ENCODE measurements at regions not wholly inside any gene's neighbourhood (a gene's known extent, or its start where the extent isn't known, plus 50 kb on each side); places are given as distances from the start of the nearest gene placed in this dataset.

- no peak for ATAC-seq
- DNase-seq (ENCODE audit: low spot score): no peak
Observed at GRCh38 chr14:76974365-76974764, 54.1 kb downstream of the IRF2BPL start.

- ATAC-seq: no peak
- DNase-seq (ENCODE audit: low spot score): no peak
Observed at GRCh38 chr14:76971549-76971948, 57.0 kb downstream of the IRF2BPL start.

GRCh38 chr14:76968621-76969063 lies 59.9 kb downstream of the IRF2BPL start:
- ATAC-seq (peak; percentile 86), DNase-seq (ENCODE audit: low spot score) (peak; percentile 54)

- DNase-seq (ENCODE audit: low spot score) (no peak), ATAC-seq (no peak)
Observed at GRCh38 chr14:76967788-76968187, 60.7 kb downstream of the IRF2BPL start.

- ATAC-seq: no peak
Observed at GRCh38 chr14:76965232-76965631, 63.3 kb downstream of the IRF2BPL start.

GRCh38 chr14:76964695-76965094 lies 63.8 kb downstream of the IRF2BPL start:
- no peak for DNase-seq (ENCODE audit: low spot score)
- ATAC-seq: no peak

More at GRCh38 chr14:76965232-76965631, 63.3 kb downstream of the IRF2BPL start:
- no peak for DNase-seq (ENCODE audit: low spot score)

GRCh38 chr14:76963372-76963771 lies 65.1 kb downstream of the IRF2BPL start:
- no peak for ATAC-seq
- DNase-seq (ENCODE audit: low spot score): no peak

- DNase-seq (ENCODE audit: low spot score): no peak
- ATAC-seq: peak; percentile 30
Observed at GRCh38 chr14:76962303-76962660, 66.2 kb downstream of the IRF2BPL start.

GRCh38 chr14:76961631-76962302 lies 66.7 kb downstream of the IRF2BPL start:
- ATAC-seq: peak; percentile 97

GRCh38 chr14:76958980-76959710 lies 69.4 kb downstream of the IRF2BPL start:
- DNase-seq (ENCODE audit: low spot score): no peak
- no peak for ATAC-seq

More at GRCh38 chr14:76961631-76962302, 66.7 kb downstream of the IRF2BPL start:
- peak; percentile 91 for DNase-seq (ENCODE audit: low spot score)

GRCh38 chr14:76958020-76958979 lies 70.2 kb downstream of the IRF2BPL start:
- no peak for ATAC-seq
- no peak for DNase-seq (ENCODE audit: low spot score)

- DNase-seq (ENCODE audit: low spot score) (no peak), ATAC-seq (no peak)
Observed at GRCh38 chr14:76957224-76957891, 71.2 kb downstream of the IRF2BPL start.

- DNase-seq (ENCODE audit: low spot score) (peak; percentile 92), ATAC-seq (peak; percentile 80)
Observed at GRCh38 chr14:76956316-76957090, 72.0 kb downstream of the IRF2BPL start.

- DNase-seq (ENCODE audit: low spot score) (peak; percentile 50), ATAC-seq (peak; percentile 28)
Observed at GRCh38 chr14:76955575-76956315, 72.8 kb downstream of the IRF2BPL start.

GRCh38 chr14:76954394-76955190 lies 73.9 kb downstream of the IRF2BPL start:
- DNase-seq (ENCODE audit: low spot score) (no peak), ATAC-seq (no peak)

- ATAC-seq (peak; percentile 69), DNase-seq (ENCODE audit: low spot score) (peak; percentile 72)
Observed at GRCh38 chr14:76953311-76953945, 75.1 kb downstream of the IRF2BPL start.

- ATAC-seq: no peak
Observed at GRCh38 chr14:76951166-76951565, 77.3 kb downstream of the IRF2BPL start.

More at GRCh38 chr14:76951166-76951565, 77.3 kb downstream of the IRF2BPL start:
- DNase-seq (ENCODE audit: low spot score): no peak

All from left lobe of liver (tissue), 2 donors.